Right cardiac atrium (tissue), 5 donors: ENCODE measurements at regions not wholly inside any gene's neighbourhood (a gene's known extent, or its start where the extent isn't known, plus 50 kb on each side); places are given as distances from the start of the nearest gene placed in this dataset.

Source experiments
- ATAC-seq, 2 donors: fragments of 200-7000 bp; cut with Tn5 transposase; one replicate each; pipeline versions ENCODE4 v1.8.0 to v1.9.1; 2020; ENCODE audit warnings: moderate library complexity in 2 of 2, mild to moderate bottlenecking in 1 of 2
- DNase-seq, 3 donors: peaks; one replicate each; pipeline ENCODE4 v3.0.0-alpha.2; 2020
- H3K27ac ChIP-seq: one replicate; pipeline ENCODE4 v1.5.1; 2013; ENCODE audit warnings: mild to moderate bottlenecking, low read length, control low read depth, moderate library complexity
- H3K27me3 ChIP-seq: one replicate; pipeline ENCODE4 v1.6.1; 2013; ENCODE audit not compliant: control insufficient read depth, insufficient read depth
- H3K4me1 ChIP-seq: one replicate; pipeline ENCODE4 v1.6.1; 2013; ENCODE audit warnings: low read length; ENCODE audit not compliant: control insufficient read depth, insufficient read depth
- H3K4me3 ChIP-seq: one replicate; pipeline ENCODE4 v1.5.1; 2013; ENCODE audit warnings: low read length, control low read depth
- H3K9me3 ChIP-seq: one replicate; pipeline ENCODE4 v1.6.1; 2013; ENCODE audit warnings: low read length; ENCODE audit not compliant: control insufficient read depth
- WGBS: extraction: QIAGEN DNeasy Blood & Tissue Kit; methylation state at CpG from one replicate; pipeline ENCODE4 v1.1.7; 2013; 5-methylcytosine and 5-hydroxymethylcytosine counted together
- intact Hi-C, 4 donors: fragments of 100-400 bp; cut with DNase I; formaldehyde crosslinking; loops; one replicate each; pipeline versions ENCODE4 v1.11.0 to v1.14.0; 2022 to 2023
- donor health status: healthy with polysubstance abuse.
- donor health status: DM: no; HTN: yes; CAD: no.
- donor health status: DM: no; HTN: no; CAD: no.
- donor health status: DM: no; HTN: yes; CAD: no; lungs with severe emphysema.
- donor health status: DM: yes; HTN: yes; CAD: no.

DNA sequence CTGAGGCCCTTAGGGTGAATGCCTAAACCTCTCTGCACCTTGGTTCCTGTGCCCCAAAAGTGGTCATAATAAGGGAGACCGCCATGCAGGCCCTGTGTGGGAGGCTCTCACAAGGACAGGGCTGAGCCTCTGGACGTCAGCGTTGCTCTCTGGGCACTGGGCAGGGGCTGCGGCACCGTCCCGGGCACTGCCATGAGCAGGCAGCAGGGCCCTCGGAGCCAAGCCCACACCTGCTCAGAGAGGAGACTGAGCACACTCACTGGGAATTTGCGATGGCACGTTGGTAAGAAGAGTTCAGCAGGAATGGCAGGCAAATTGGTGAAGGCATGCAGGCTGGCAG, 123.4 kb downstream of the HMX1 start:
- no peak for ATAC-seq
- WGBS, result 91% methylated on average over 9 of the region's 9 CpGs
- H3K9me3 ChIP-seq, result no peaks in the 10 kb centered on the region
- no peaks in the 10 kb centered on the region for H3K4me1 ChIP-seq
- no peak overlapping the region for H3K4me3 ChIP-seq
- intact Hi-C loops, result no loop called here
- no peak for DNase-seq
- H3K27ac ChIP-seq, result no peak overlapping the region
- H3K27me3 ChIP-seq, result no peaks in the 10 kb centered on the region

DNA sequence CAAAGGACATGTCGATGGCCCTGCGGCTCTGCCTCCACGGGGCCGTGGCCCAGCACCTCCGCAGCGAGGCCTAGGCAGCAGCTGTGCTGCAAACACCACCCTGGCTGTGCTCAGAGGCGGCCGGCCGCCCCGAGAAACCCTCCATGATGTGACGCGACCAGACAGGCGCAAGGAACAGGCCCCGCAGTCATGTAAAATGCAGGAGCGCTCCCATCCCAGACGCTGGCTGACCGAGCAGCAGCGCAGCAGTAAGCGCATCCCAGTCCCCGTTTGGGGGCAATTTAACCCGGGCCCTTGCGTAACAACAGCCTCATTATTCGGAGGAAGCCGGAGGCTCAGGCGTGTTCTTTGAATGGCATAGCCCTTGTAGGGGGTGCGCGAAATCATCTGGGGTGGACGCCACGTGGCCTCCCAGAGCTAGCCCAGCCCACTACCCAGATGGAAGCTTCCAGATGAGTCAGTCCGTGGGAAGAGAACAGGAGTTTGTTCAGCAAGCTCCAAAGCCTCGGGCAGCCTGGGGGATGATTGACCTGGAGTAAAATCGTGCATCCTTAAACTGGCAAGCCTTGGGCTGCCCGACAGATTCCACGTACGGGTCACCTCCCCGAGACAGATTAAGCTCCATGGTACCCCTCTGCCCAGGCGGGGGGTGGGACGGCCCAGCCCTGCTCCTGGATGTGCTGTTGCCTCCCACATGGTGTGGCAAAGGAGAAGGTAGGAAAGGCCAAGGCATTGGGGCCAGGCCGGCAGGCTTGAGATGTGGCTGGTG, 124.0 kb downstream of the HMX1 start:
- Histone ChIP-seq H3K4me1 (no peaks in the 10 kb centered on the region), H3K4me3 (no peak overlapping the region), H3K9me3 (no peaks in the 10 kb centered on the region), H3K27ac (no peak overlapping the region), H3K27me3 (no peaks in the 10 kb centered on the region)
- DNase-seq (peak in 1 of 3 donors; percentile 50), ATAC-seq (no peak)
- 80% methylated on average over 39 of the region's 39 CpGs for whole genome bisulfite sequencing
- intact Hi-C loops, result no loop called here

GRCh38 chr4:8746523-8747466, 124.8 kb downstream of the HMX1 start:
- no peaks in the 10 kb centered on the region for H3K27me3 ChIP-seq
- intact Hi-C loops, result no loop called here
- ATAC-seq (no peak), DNase-seq (peak in 1 of 3 donors; percentile 33)
- no peak overlapping the region for H3K4me3 ChIP-seq
- no peaks in the 10 kb centered on the region for H3K9me3 ChIP-seq
- WGBS, result 93% methylated on average over 23 of the region's 23 CpGs
- H3K27ac ChIP-seq, result no peak overlapping the region
- H3K4me1 ChIP-seq, result no peaks in the 10 kb centered on the region

DNA sequence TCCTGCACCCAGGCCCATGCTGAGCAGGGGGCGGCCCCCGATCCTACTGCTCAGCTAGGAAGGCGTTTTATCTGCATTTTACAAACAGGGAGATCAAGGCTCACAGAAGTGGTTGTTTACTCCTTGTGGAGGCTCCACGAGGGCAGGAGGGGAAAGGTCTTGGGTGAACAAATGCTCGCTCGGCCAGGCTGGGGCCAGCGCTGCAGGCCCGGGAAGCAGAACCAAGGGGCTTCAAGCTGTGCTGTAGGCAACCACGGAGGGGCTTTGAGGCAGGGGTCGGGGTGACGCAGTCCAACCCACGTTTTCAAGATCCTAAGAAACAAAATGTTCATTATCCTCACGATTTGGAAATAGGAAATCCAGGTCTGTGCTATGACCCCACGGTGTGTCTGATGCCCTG, 125.8 kb downstream of the HMX1 start:
- H3K27me3 ChIP-seq, result no peaks in the 10 kb centered on the region
- 53% methylated on average over 14 of the region's 14 CpGs for WGBS
- ATAC-seq (no peak), DNase-seq (peak in 1 of 3 donors; percentile 20)
- no peak overlapping the region for H3K27ac ChIP-seq
- H3K4me3 ChIP-seq, result no peak overlapping the region
- intact Hi-C loops, result no loop called here
- H3K4me1 ChIP-seq, result no peaks in the 10 kb centered on the region
- no peaks in the 10 kb centered on the region for H3K9me3 ChIP-seq

DNA sequence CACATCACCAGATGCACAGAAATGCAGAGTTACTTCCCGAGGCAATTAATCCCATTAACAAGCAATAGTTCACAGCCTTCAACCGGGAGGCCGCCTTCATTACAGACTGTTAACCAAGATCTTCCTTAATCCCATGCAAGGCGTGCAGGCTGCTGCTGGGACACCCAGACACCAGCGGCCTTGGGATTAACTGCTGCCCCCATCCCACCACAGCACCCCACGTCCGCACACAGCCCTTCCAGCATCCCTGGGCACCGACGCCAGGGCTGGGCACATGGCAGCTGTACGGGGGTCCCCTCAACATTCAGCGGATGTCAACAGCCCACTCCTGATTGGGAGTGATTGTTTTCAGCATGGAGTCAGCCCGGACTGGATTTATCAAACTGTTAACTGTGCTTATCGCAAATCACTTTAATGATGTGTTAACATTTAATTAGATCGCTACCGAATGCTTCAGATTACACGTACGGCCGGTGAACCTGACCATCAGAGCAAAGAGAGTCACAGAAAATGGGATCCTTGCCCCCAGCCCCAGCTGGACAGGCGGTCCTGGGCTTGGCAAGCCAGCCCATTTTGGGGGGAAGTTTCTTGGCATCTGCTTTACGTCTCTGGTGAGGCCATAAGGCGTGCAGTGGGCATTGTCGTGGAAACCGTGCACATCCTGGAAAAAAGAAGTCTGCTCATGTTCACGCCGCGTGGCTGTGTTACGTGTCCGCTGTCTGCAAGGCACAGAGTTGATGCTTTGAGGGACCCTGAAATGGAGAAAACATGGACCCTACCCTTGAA, 126.4 kb downstream of the HMX1 start:
- WGBS, result 69% methylated on average over 28 of the region's 28 CpGs

GRCh38 chr4:8744083-8744805, 127.4 kb downstream of the HMX1 start:
- Histone ChIP-seq H3K4me3 (no peak overlapping the region), H3K27me3 (no peaks in the 10 kb centered on the region), H3K4me1 (no peaks in the 10 kb centered on the region), H3K9me3 (no peaks in the 10 kb centered on the region), H3K27ac (no peak overlapping the region)
- ATAC-seq, result no peak
- peak in 1 of 3 donors; percentile 32 for DNase-seq
- intact Hi-C loops, result no loop called here
- whole genome bisulfite sequencing, result 78% methylated on average over 18 of the region's 18 CpGs

More for the DNA sequence above, 126.4 kb downstream of the HMX1 start:
- no peak overlapping the region for H3K27ac ChIP-seq
- peak in 1 of 3 donors; percentile 27 for DNase-seq
- H3K4me1 ChIP-seq, result no peaks in the 10 kb centered on the region
- intact Hi-C loops, result no loop called here
- H3K9me3 ChIP-seq, result no peaks in the 10 kb centered on the region
- no peak overlapping the region for H3K4me3 ChIP-seq
- no peaks in the 10 kb centered on the region for H3K27me3 ChIP-seq
- ATAC-seq, result no peak

GRCh38 chr4:8742546-8742945, 129.1 kb downstream of the HMX1 start:
- no peak for ATAC-seq
- H3K27me3 ChIP-seq, result no peaks in the 10 kb centered on the region

DNA sequence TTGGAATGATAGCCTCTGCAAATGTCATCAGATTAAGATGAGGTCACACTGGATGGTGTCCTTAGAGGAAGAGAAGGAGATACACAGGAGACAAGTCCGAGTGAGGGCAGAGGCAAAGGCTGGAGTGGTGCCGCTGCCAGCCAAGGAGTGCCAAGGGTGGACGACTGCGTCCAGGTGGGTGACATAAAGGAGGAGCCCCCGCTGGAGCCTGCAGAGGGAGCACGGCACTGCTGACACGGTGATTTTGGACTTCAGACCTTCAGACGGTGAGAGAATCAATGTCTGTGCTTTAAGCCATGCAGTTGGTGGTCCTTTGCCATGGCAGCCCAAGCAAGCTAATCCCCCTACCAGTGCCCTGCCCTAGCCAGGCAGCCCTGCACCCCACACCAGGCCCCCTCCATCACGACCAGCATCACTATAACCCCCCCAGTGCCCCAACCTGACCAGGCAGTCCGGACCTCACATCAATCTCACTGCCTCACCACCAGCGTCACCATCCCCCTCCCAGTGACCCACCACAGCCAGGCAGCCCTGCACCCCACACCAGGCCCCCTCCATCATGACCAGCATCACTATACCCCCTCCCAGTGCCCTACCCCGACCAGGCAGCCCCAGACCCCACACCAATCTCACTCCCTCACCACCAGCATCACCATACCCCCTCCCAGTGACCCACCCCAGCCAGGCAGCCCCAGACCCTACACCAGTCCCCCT, 130.0 kb downstream of the HMX1 start:
- ATAC-seq (no peak), DNase-seq (no peak)
- 78% methylated on average over 12 of the region's 12 CpGs for WGBS
- Histone ChIP-seq H3K9me3 (no peaks in the 10 kb centered on the region), H3K27ac (no peak overlapping the region), H3K27me3 (no peaks in the 10 kb centered on the region), H3K4me1 (no peaks in the 10 kb centered on the region), H3K4me3 (no peak overlapping the region)
- intact Hi-C loops, result no loop called here

More at GRCh38 chr4:8742546-8742945, 129.1 kb downstream of the HMX1 start:
- H3K27ac ChIP-seq, result no peak overlapping the region
- no peak for DNase-seq
- H3K4me3 ChIP-seq, result no peak overlapping the region
- H3K9me3 ChIP-seq, result no peaks in the 10 kb centered on the region
- 63% methylated on average over 2 of the region's 2 CpGs for WGBS
- H3K4me1 ChIP-seq, result no peaks in the 10 kb centered on the region
- intact Hi-C loops, result no loop called here

GRCh38 chr4:8740666-8741395, 130.8 kb downstream of the HMX1 start:
- WGBS, result 60% methylated on average over 22 of the region's 22 CpGs
- DNase-seq, result no peak
- no peak overlapping the region for H3K4me3 ChIP-seq
- no peaks in the 10 kb centered on the region for H3K9me3 ChIP-seq
- H3K27me3 ChIP-seq, result no peaks in the 10 kb centered on the region
- intact Hi-C loops, result no loop called here
- H3K4me1 ChIP-seq, result no peaks in the 10 kb centered on the region
- no peak overlapping the region for H3K27ac ChIP-seq
- no peak for ATAC-seq
